ENCODE measurements at regions not wholly inside any gene's neighbourhood (a gene's known extent, or its start where the extent isn't known, plus 50 kb on each side); places are given as distances from the start of the nearest gene placed in this dataset.

DNA sequence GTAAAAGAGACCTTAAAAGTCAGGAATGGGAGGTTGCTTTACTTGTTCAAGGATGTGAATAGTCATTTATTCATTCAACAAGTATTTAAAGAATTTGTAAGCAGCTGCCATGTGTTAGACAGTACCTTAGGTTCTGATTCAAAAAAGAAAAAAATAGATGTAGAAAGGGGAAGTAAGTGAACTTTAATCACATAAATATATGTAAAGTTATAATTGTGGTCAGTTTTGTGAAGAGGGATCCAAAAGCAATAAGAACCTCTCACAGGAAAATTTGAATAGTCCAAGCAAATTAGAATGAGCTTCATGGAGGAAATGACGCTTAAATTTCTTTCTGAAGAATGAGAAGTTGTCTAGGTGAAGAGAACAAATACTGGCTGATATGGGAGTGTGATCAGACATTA, 596.1 kb upstream of the CITED2 start:
- Mint-ChIP-seq H3K36me3 (ENCODE audit: low read depth) (peaks cover 5% of the 10 kb centered on the region), H3K4me1 (peaks cover 12% of the 10 kb centered on the region), H3K4me3 (no peak overlapping the region), H3K27ac (no peak overlapping the region), H3K9me3 (peaks cover 3% of the 10 kb centered on the region), H3K27me3 (ENCODE audit: low read depth) (no peaks in the 10 kb centered on the region)
- TF ChIP-seq, protein P1, sequence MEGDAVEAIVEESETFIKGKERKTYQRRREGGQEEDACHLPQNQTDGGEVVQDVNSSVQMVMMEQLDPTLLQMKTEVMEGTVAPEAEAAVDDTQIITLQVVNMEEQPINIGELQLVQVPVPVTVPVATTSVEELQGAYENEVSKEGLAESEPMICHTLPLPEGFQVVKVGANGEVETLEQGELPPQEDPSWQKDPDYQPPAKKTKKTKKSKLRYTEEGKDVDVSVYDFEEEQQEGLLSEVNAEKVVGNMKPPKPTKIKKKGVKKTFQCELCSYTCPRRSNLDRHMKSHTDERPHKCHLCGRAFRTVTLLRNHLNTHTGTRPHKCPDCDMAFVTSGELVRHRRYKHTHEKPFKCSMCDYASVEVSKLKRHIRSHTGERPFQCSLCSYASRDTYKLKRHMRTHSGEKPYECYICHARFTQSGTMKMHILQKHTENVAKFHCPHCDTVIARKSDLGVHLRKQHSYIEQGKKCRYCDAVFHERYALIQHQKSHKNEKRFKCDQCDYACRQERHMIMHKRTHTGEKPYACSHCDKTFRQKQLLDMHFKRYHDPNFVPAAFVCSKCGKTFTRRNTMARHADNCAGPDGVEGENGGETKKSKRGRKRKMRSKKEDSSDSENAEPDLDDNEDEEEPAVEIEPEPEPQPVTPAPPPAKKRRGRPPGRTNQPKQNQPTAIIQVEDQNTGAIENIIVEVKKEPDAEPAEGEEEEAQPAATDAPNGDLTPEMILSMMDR (IDR thresholded peaks at IDR 0.05; ENCODE audit: unreplicated experiment in 3 of 3): no peak

- TF ChIP-seq, protein P1 (IDR thresholded peaks at IDR 0.05; ENCODE audit: unreplicated experiment in 3 of 3): no peak
- Mint-ChIP-seq H3K4me3 (no peak overlapping the region), H3K27me3 (ENCODE audit: low read depth) (no peaks in the 10 kb centered on the region), H3K9me3 (peaks cover 3% of the 10 kb centered on the region), H3K36me3 (ENCODE audit: low read depth) (peaks cover 5% of the 10 kb centered on the region), H3K4me1 (peaks cover 15% of the 10 kb centered on the region), H3K27ac (no peak overlapping the region)
These were observed 593.0 kb upstream of the CITED2 start for GRCh38 chr6:139967497-139967896.

GRCh38 chr6:139965393-139965792, 590.9 kb upstream of the CITED2 start:
- H3K27ac Mint-ChIP-seq: peak overlapping the region; percentile 83 to 88 (median 86)
- TF ChIP-seq, protein P1 (IDR thresholded peaks at IDR 0.05; ENCODE audit: unreplicated experiment in 3 of 3): no peak

GRCh38 chr6:139964737-139965136, 590.3 kb upstream of the CITED2 start:
- Mint-ChIP-seq H3K27ac (peak overlapping the region; percentile 83 to 88 (median 86)), H3K4me3 (no peak overlapping the region), H3K4me1 (peaks cover 25% of the 10 kb centered on the region), H3K27me3 (ENCODE audit: low read depth) (no peaks in the 10 kb centered on the region), H3K36me3 (ENCODE audit: low read depth) (no peaks in the 10 kb centered on the region), H3K9me3 (no peaks in the 10 kb centered on the region)
- TF ChIP-seq, protein P1 (IDR thresholded peaks at IDR 0.05; ENCODE audit: unreplicated experiment in 3 of 3): no peak

More at GRCh38 chr6:139965393-139965792, 590.9 kb upstream of the CITED2 start:
- H3K27me3 Mint-ChIP-seq (ENCODE audit: low read depth): no peaks in the 10 kb centered on the region
- H3K9me3 Mint-ChIP-seq: no peaks in the 10 kb centered on the region
- peaks cover 25% of the 10 kb centered on the region for H3K4me1 Mint-ChIP-seq
- H3K36me3 Mint-ChIP-seq (ENCODE audit: low read depth): no peaks in the 10 kb centered on the region
- H3K4me3 Mint-ChIP-seq: no peak overlapping the region

DNA sequence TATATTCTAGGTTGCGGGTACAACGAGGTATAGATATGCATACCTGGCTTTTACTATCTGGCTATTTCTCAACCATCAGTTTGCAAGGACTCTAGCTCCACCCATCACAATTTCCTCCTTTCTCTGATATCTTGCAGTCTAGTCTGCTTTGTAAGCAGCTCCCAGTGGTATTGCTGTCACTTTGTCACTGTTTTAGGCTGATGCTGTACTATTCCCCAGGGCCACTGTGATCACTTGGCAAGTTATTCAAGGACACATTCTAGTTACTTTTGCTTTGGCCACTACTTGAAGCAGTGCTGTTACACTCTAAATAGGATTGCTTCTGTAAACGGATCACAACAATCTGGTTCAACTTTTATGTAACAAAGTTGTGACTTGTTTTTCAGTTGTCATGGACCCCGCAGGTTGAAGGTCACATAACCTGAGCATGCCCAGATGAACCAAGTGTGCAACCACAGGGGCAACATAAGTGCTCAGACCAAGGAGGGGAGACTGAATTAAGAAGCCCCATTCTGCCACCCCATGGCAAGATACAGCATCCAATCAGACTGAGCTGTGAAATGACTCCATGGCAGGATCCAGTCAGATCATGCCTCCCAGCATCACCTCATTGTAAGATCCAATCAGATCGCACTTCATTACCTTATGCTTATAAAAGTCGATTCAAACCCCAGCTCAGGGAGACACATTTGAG, 588.4 kb upstream of the CITED2 start:
- no peaks in the 10 kb centered on the region for H3K27me3 Mint-ChIP-seq (ENCODE audit: low read depth)
- H3K9me3 Mint-ChIP-seq: peaks cover under 1% of the 10 kb centered on the region
- peaks cover 25% of the 10 kb centered on the region for H3K4me1 Mint-ChIP-seq
- H3K4me3 Mint-ChIP-seq: no peak overlapping the region
- TF ChIP-seq, protein P1 (IDR thresholded peaks at IDR 0.05; ENCODE audit: unreplicated experiment in 3 of 3): no peak
- H3K27ac Mint-ChIP-seq: peak overlapping the region in 2 of 3 experiments; percentile 6 to 28
- H3K36me3 Mint-ChIP-seq (ENCODE audit: low read depth): no peaks in the 10 kb centered on the region

GRCh38 chr6:139961190-139961589, 586.7 kb upstream of the CITED2 start:
- Mint-ChIP-seq H3K36me3 (ENCODE audit: low read depth) (no peaks in the 10 kb centered on the region), H3K4me1 (peaks cover 25% of the 10 kb centered on the region), H3K27ac (peak overlapping the region; percentile 6 to 74 (median 10)), H3K4me3 (no peak overlapping the region), H3K9me3 (peaks cover 2% of the 10 kb centered on the region), H3K27me3 (ENCODE audit: low read depth) (no peaks in the 10 kb centered on the region)
- TF ChIP-seq, protein P1 (IDR thresholded peaks at IDR 0.05; ENCODE audit: unreplicated experiment in 3 of 3): no peak

Data from nephron (organoid).